Mesendoderm (in vitro differentiated cells): ENCODE measurements at regions not wholly inside any gene's neighbourhood (a gene's known extent, or its start where the extent isn't known, plus 50 kb on each side); places are given as distances from the start of the nearest gene placed in this dataset.

Source experiments
- DNase-seq: peaks from one replicate; pipeline ENCODE4 v3.0.0; 2013
- H2AK5ac ChIP-seq: 2 replicates; pipeline ENCODE4 v1.6.1; 2013; ENCODE audit warnings: low read length, inconsistent platforms
- H2BK120ac ChIP-seq: 2 replicates; pipeline ENCODE4 v1.6.1; 2013; ENCODE audit warnings: low read depth, mild to moderate bottlenecking, low read length, moderate library complexity, mixed read lengths
- H2BK15ac ChIP-seq: replicated peaks from 2 replicates; pipeline ENCODE4 v1.6.1; 2013; ENCODE audit warnings: low read depth, mild to moderate bottlenecking, moderate library complexity
- H2BK5ac ChIP-seq: 2 replicates; pipeline ENCODE4 v1.6.1; 2013; ENCODE audit warnings: low read length, inconsistent platforms
- H3K18ac ChIP-seq: 2 replicates; pipeline ENCODE4 v1.6.1; 2013; ENCODE audit warnings: mild to moderate bottlenecking, low read length, mixed read lengths
- H3K23ac ChIP-seq: one replicate; pipeline ENCODE4 v1.6.1; 2013; ENCODE audit warnings: low read length
- H3K27ac ChIP-seq: 2 replicates; pipeline ENCODE4 v1.5.1; 2013; ENCODE audit warnings: low read depth, mild to moderate bottlenecking, inconsistent platforms, low read length, moderate library complexity
- H3K27me3 ChIP-seq: 2 replicates; pipeline ENCODE4 v1.6.1; 2013; ENCODE audit warnings: low read length, control low read depth, mild to moderate bottlenecking, inconsistent platforms; ENCODE audit not compliant: insufficient read depth, poor library complexity
- H3K36me3 ChIP-seq: 2 replicates; pipeline ENCODE4 v1.6.1; 2013; ENCODE audit warnings: low read length, inconsistent platforms; ENCODE audit not compliant: control insufficient read depth, insufficient read depth
- H3K4ac ChIP-seq: one replicate; pipeline ENCODE4 v1.6.1; 2013; ENCODE audit warnings: low read depth, mild to moderate bottlenecking, low read length, moderate library complexity
- H3K4me1 ChIP-seq: 2 replicates; pipeline ENCODE4 v1.6.1; 2013; ENCODE audit warnings: low read depth, low read length, inconsistent platforms; ENCODE audit not compliant: control insufficient read depth
- H3K4me2 ChIP-seq: 2 replicates; pipeline ENCODE4 v1.6.1; 2013; ENCODE audit warnings: low read length
- H3K4me3 ChIP-seq: 2 replicates; pipeline ENCODE4 v1.5.1; 2013; ENCODE audit warnings: mild to moderate bottlenecking, low read length
- H3K56ac ChIP-seq: one replicate; pipeline ENCODE4 v1.6.1; 2013; ENCODE audit warnings: low read length
- H3K79me1 ChIP-seq: 2 replicates; pipeline ENCODE4 v1.6.1; 2013; ENCODE audit warnings: low read length, inconsistent platforms
- H3K79me2 ChIP-seq: 2 replicates; pipeline ENCODE4 v1.6.1; 2013; ENCODE audit warnings: mild to moderate bottlenecking, low read length; ENCODE audit not compliant: control insufficient read depth, insufficient read depth
- H3K9ac ChIP-seq: 2 replicates; pipeline ENCODE4 v1.6.1; 2013; ENCODE audit warnings: low read length, inconsistent platforms
- H4K5ac ChIP-seq: one replicate; pipeline ENCODE4 v1.6.1; 2013; ENCODE audit warnings: low read length
- H4K8ac ChIP-seq: one replicate; pipeline ENCODE4 v1.6.1; 2013; ENCODE audit warnings: low read depth, mild to moderate bottlenecking, control low read depth, low read length, moderate library complexity
- WGBS: extraction: QIAGEN DNeasy Blood & Tissue Kit; methylation state at CpG from one replicate; pipeline ENCODE4 v1.1.7; 2013; ENCODE audit warnings: low lambda C conversion rate, missing lambda C conversion rate; ENCODE audit not compliant: insufficient coverage; ENCODE audit errors: extremely low coverage; 5-methylcytosine and 5-hydroxymethylcytosine counted together

GRCh38 chr4:155610143-155610542, 56.5 kb upstream of the GUCY1A1 start:
- Histone ChIP-seq H2BK15ac (no peak overlapping the region), H2BK5ac (no peak overlapping the region), H4K8ac (no peak overlapping the region), H3K18ac (no peak overlapping the region), H3K4me1 (no peaks in the 10 kb centered on the region), H2AK5ac (no peak overlapping the region), H3K36me3 (no peaks in the 10 kb centered on the region), H3K4ac (no peak overlapping the region), H4K5ac (no peak overlapping the region), H3K4me3 (no peak overlapping the region), H3K56ac (no peak overlapping the region), H3K9ac (no peak overlapping the region), H3K27ac (no peak overlapping the region), H3K27me3 (no peaks in the 10 kb centered on the region), H3K4me2 (no peak overlapping the region), H3K79me2 (no peaks in the 10 kb centered on the region), H3K23ac (no peak overlapping the region), H2BK120ac (no peak overlapping the region), H3K79me1 (no peaks in the 10 kb centered on the region)
- no peak for DNase-seq
- WGBS, result 100% methylated on average over 1 of the region's 5 CpGs

- WGBS, result no CpG with 5 or more reads among the region's 1 CpG
- Histone ChIP-seq H3K23ac (no peak overlapping the region), H3K56ac (no peak overlapping the region), H3K27ac (no peak overlapping the region), H3K4me2 (no peak overlapping the region), H3K36me3 (no peaks in the 10 kb centered on the region), H3K79me1 (no peaks in the 10 kb centered on the region), H2AK5ac (no peak overlapping the region), H2BK5ac (no peak overlapping the region), H3K18ac (no peak overlapping the region), H2BK15ac (no peak overlapping the region), H3K79me2 (no peaks in the 10 kb centered on the region), H4K5ac (no peak overlapping the region), H2BK120ac (no peak overlapping the region), H3K4me3 (no peak overlapping the region), H3K4ac (no peak overlapping the region), H3K27me3 (no peaks in the 10 kb centered on the region), H4K8ac (no peak overlapping the region), H3K4me1 (no peaks in the 10 kb centered on the region), H3K9ac (no peak overlapping the region)
- no peak for DNase-seq
Observed at GRCh38 chr4:155609455-155610059, 57.1 kb upstream of the GUCY1A1 start.

- Histone ChIP-seq H3K79me1 (no peaks in the 10 kb centered on the region), H3K4me2 (no peak overlapping the region), H3K27ac (no peak overlapping the region), H2AK5ac (no peak overlapping the region), H3K4me3 (no peak overlapping the region), H3K56ac (no peak overlapping the region), H4K5ac (no peak overlapping the region), H2BK5ac (no peak overlapping the region), H3K4me1 (no peaks in the 10 kb centered on the region), H4K8ac (no peak overlapping the region), H2BK15ac (no peak overlapping the region), H3K27me3 (no peaks in the 10 kb centered on the region), H3K36me3 (no peaks in the 10 kb centered on the region), H3K4ac (no peak overlapping the region), H3K18ac (no peak overlapping the region), H2BK120ac (no peak overlapping the region), H3K23ac (no peak overlapping the region), H3K79me2 (no peaks in the 10 kb centered on the region), H3K9ac (no peak overlapping the region)
- DNase-seq, result peak; percentile 4
- WGBS, result no CpG with 5 or more reads among the region's 3 CpGs
Observed at GRCh38 chr4:155608225-155608885, 58.3 kb upstream of the GUCY1A1 start.

GRCh38 chr4:155607481-155607880, 59.2 kb upstream of the GUCY1A1 start:
- H3K79me2 ChIP-seq, result no peaks in the 10 kb centered on the region
- DNase-seq, result no peak
- H3K4me3 ChIP-seq, result no peak overlapping the region
- H3K79me1 ChIP-seq, result no peaks in the 10 kb centered on the region
- no peak overlapping the region for H2BK120ac ChIP-seq
- no peak overlapping the region for H4K8ac ChIP-seq
- H2BK5ac ChIP-seq, result no peak overlapping the region
- no peak overlapping the region for H3K23ac ChIP-seq
- no peak overlapping the region for H4K5ac ChIP-seq
- H3K18ac ChIP-seq, result no peak overlapping the region
- H3K27ac ChIP-seq, result no peak overlapping the region
- no peak overlapping the region for H2AK5ac ChIP-seq
- no peaks in the 10 kb centered on the region for H3K4me1 ChIP-seq
- no peak overlapping the region for H3K9ac ChIP-seq
- no CpG with 5 or more reads among the region's 1 CpG for WGBS
- H3K36me3 ChIP-seq, result no peaks in the 10 kb centered on the region
- no peaks in the 10 kb centered on the region for H3K27me3 ChIP-seq
- H3K4me2 ChIP-seq, result no peak overlapping the region
- H3K56ac ChIP-seq, result no peak overlapping the region
- H3K4ac ChIP-seq, result no peak overlapping the region
- no peak overlapping the region for H2BK15ac ChIP-seq

GRCh38 chr4:155604718-155605626, 61.7 kb upstream of the GUCY1A1 start:
- Histone ChIP-seq H3K79me2 (no peaks in the 10 kb centered on the region), H2BK15ac (no peak overlapping the region), H3K27me3 (no peaks in the 10 kb centered on the region), H2AK5ac (no peak overlapping the region), H3K18ac (no peak overlapping the region), H3K27ac (no peak overlapping the region), H3K4ac (no peak overlapping the region), H3K23ac (no peak overlapping the region), H2BK120ac (no peak overlapping the region), H2BK5ac (no peak overlapping the region), H3K4me2 (no peak overlapping the region), H3K9ac (no peak overlapping the region), H3K4me1 (no peaks in the 10 kb centered on the region), H4K8ac (no peak overlapping the region), H4K5ac (no peak overlapping the region), H3K79me1 (no peaks in the 10 kb centered on the region), H3K4me3 (no peak overlapping the region), H3K56ac (no peak overlapping the region), H3K36me3 (no peaks in the 10 kb centered on the region)
- no peak for DNase-seq
- no CpG with 5 or more reads among the region's 4 CpGs for WGBS
